Memory B cell (primary cell): ENCODE measurements at regions not wholly inside any gene's neighbourhood (a gene's known extent, or its start where the extent isn't known, plus 50 kb on each side); places are given as distances from the start of the nearest gene placed in this dataset.

ENCODE experiments used
- ATAC-seq: fragments of 150-1000 bp; cut with Tn5 transposase; 2 replicates; pipeline ENCODE4 v1.10.0; 2021; ENCODE audit warnings: low read depth, mild to moderate bottlenecking, moderate library complexity
- DNase-seq, 2 donors: peaks; one replicate each; pipeline ENCODE4 v3.0.0; 2022; ENCODE audit warnings: low spot score in 2 of 2
- H3K27ac Mint-ChIP-seq: one replicate; pipeline ENCODE4 v1.8.0; 2022; ENCODE audit warnings: mild to moderate bottlenecking, moderate library complexity, mixed read lengths
- H3K27me3 Mint-ChIP-seq: one replicate; pipeline ENCODE4 v1.8.0; 2022; ENCODE audit warnings: mixed read lengths
- H3K36me3 Mint-ChIP-seq: one replicate; pipeline ENCODE4 v1.8.0; 2022; ENCODE audit warnings: mild to moderate bottlenecking, mixed read lengths
- H3K4me1 Mint-ChIP-seq: one replicate; pipeline ENCODE4 v1.8.0; 2022; ENCODE audit warnings: mixed read lengths
- H3K4me3 Mint-ChIP-seq: one replicate; pipeline ENCODE4 v1.8.0; 2022; ENCODE audit warnings: mild to moderate bottlenecking, moderate library complexity, mixed read lengths
- H3K9me3 Mint-ChIP-seq: one replicate; pipeline ENCODE4 v1.8.0; 2022; ENCODE audit warnings: mixed read lengths

DNA sequence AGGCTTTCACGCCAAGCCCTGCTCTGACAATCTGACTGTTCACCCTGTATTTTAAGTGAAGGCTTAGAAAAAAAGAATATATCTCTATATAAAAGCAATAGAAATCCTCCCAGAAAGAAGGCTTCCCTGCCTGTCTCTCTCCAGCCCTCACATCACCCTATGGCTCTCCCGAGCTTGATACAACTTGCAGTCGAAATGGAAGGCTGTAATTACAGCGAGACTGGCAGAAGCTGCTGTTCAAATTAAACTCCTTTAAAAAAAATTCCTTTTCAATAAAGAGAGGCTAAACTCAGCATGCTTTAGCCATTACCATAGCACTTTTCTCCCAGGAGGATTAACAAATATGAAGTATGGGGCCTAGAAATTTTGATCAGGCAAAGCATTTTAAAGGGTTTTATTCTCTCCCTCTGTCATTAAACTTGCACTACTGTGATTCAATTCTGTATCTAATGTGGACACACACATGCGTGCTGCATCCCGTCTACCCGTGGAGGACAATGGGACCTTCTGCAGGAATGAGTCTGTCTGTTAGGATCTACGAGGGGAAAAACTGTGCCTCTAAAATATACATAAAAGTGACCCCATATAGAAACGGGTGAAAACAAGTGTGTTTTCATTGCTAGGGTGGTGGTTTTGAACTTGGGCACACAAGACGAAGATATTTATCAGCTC, 223.8 kb downstream of the USP6NL start:
- no peak for ATAC-seq
- peaks cover 5% of the 10 kb centered on the region for H3K9me3 Mint-ChIP-seq
- H3K27ac Mint-ChIP-seq, result no peak overlapping the region

DNA sequence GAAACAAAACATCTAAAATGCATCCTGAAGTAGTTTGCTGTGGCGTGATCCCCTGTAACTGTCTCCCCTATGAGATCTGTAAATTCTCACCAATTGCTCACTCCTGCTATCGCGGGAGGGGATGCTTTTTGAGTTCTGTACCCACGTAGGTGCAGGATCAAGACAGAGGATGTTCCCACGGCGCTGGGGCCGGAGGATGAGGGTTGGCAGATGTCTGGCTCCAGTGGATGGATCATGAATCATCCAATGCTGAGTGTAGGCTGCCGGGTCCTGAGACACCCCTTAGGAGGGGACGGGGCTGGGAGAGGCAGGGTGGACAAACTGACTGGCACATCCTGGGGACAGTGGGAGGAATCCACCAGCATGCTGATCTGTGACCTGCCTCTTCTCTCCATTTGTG, 224.4 kb downstream of the USP6NL start:
- no peak for DNase-seq
- ATAC-seq, result no peak
- Mint-ChIP-seq H3K36me3 (peaks cover 2% of the 10 kb centered on the region), H3K9me3 (peaks cover 5% of the 10 kb centered on the region), H3K4me3 (no peak overlapping the region), H3K27me3 (peaks cover 2% of the 10 kb centered on the region), H3K4me1 (peaks cover 9% of the 10 kb centered on the region), H3K27ac (no peak overlapping the region)

More for the DNA sequence above, 223.8 kb downstream of the USP6NL start:
- Mint-ChIP-seq H3K4me3 (no peak overlapping the region), H3K27me3 (peaks cover 3% of the 10 kb centered on the region), H3K4me1 (peaks cover 9% of the 10 kb centered on the region), H3K36me3 (peaks cover 2% of the 10 kb centered on the region)
- DNase-seq, result no peak
